Adrenal gland (tissue), 9 donors: ENCODE measurements at regions not wholly inside any gene's neighbourhood (a gene's known extent, or its start where the extent isn't known, plus 50 kb on each side); places are given as distances from the start of the nearest gene placed in this dataset.

Experiments
- DNase-seq, 7 donors: peaks; one replicate each; pipeline ENCODE4 v3.0.0-alpha.2; 2019 to 2020
- H3K27ac ChIP-seq, 5 donors: fragments of 200-600 bp; sonication (generic) in 4 of 5; 1 replicate in 3 of 5; 2 replicates in 2 of 5; pipeline versions ENCODE4 v1.5.1 to v1.8.0; 2016 to 2020; ENCODE audit warnings: mild to moderate bottlenecking in 1 of 5
- H3K27me3 ChIP-seq: fragments of 200-600 bp; 2 replicates; pipeline ENCODE4 v1.8.0; 2021
- H3K36me3 ChIP-seq, 2 donors: fragments of 200-600 bp; replicated peaks in 1 of 2; 1 replicate in 1 of 2; 2 replicates in 1 of 2; pipeline versions ENCODE4 v1.5.1 to v1.8.0; 2018 to 2022
- H3K4me1 ChIP-seq, 2 donors: fragments of 200-600 bp; replicated peaks in 1 of 2; 1 replicate in 1 of 2; 2 replicates in 1 of 2; pipeline versions ENCODE4 v1.5.1 to v1.8.0; 2018 to 2021
- H3K4me3 ChIP-seq, 4 donors: fragments of 200-600 bp; sonication (generic) in 3 of 4; one replicate each; pipeline ENCODE4 v1.5.1; 2016 to 2018
- H3K9me3 ChIP-seq, 3 donors: fragments of 200-600 bp; sonication (generic) in 1 of 3; replicated peaks in 1 of 3; 1 replicate in 2 of 3; 2 replicates in 1 of 3; pipeline versions ENCODE4 v1.5.1 to v1.8.0; 2016 to 2021
- CTCF ChIP-seq, 6 experiments: fragments of 450-650 bp in 4 of 6; fragments of 200-600 bp in 2 of 6; sonication (generic) in 1 of 6; IDR thresholded peaks; 1 replicate in 5 of 6; 2 replicates in 1 of 6; pipeline versions ENCODE4 v1.5.1 to v1.8.0; 2016 to 2021; ENCODE audit warnings: antibody characterized with exemption in 6 of 6, mild to moderate bottlenecking in 2 of 6, moderate library complexity in 1 of 6
- POLR2A ChIP-seq, 2 donors: fragments of 450-650 bp; IDR thresholded peaks; one replicate each; pipeline ENCODE4 v1.6.1; 2017; ENCODE audit warnings: antibody characterized with exemption in 2 of 2, mild to moderate bottlenecking in 2 of 2, moderate library complexity in 1 of 2
- WGBS, 4 donors: extraction: QIAGEN DNeasy Blood & Tissue Kit in 2 of 4; methylation state at CpG; one replicate each; pipeline versions ENCODE4 v1.1.5 to v1.1.7; 2013 to 2017; 5-methylcytosine and 5-hydroxymethylcytosine counted together
- intact Hi-C, 2 donors: fragments of 100-400 bp; cut with DNase I; formaldehyde crosslinking; loops; one replicate each; pipeline versions ENCODE4 v1.14.1 to v1.15.0; 2022 to 2023
- donor health status: healthy with polysubstance abuse.
- donor health status: Bipolar disorder and iron deficiency.
- donor health status: DM: yes; HTN: yes; CAD: no.
- donor health status: DM: no; HTN: no; CAD: no.
- donor health status: DM: no; HTN: no; CAD: no.

DNA sequence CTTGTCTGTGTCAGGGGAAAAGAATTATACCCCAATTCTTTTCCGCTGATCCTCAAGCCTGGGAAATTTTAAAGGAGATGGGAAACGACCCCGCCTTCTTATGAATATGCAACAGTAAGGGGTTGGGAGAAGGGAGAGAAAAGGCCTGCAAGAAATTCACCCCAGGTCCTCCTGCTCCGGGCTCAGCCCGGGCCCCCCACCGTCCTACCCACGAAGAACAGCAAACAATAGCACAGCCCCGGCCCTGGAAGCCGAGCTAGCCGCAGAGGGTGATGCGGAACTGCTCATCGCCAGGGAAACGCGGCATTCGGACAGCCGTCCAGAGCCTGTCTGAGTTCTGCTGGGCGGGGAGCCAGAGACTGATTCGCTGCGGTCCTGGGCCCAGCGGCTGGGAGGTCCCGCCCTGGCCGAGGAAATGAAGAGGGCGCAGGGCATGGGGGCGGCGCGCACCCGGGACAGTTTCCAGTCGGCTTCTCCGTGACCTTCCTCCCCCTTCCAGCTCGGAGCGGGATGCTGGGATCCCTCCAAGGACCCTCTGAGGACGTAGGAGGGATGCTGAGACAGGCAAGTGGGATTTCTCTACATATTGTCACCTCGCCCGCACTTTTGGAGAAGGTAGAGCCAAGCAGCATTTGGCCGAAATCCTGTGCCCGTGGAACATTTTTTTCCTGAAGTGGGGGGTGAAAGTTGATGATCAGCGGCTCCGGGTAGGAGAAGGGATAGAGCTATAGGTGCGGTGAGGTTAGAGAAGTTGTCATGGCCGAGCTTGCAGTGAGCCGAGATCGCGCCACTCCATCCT is 82.3 kb upstream of the C1QTNF9B start:
- 2 to 4% (median 3%) methylated on average over 15 to 43 of the region's 43 CpGs for WGBS, 4 donors
- DNase-seq, result peak; percentile 73 to 87 (median 79)
- no peaks in the 10 kb centered on the region for H3K9me3 ChIP-seq
- peak overlapping the region in 2 of 4 donors; percentile 18 to 65 for H3K4me3 ChIP-seq
- TF ChIP-seq POLR2A (IDR thresholded peaks at IDR 0.05) (no peak), CTCF (IDR thresholded peaks at IDR 0.05) (no peak)
- no peaks in the 10 kb centered on the region for H3K27me3 ChIP-seq
- H3K4me1 ChIP-seq, result peaks cover 7 to 10% of the 10 kb centered on the region in 2 donors
- H3K27ac ChIP-seq, result peak overlapping the region in 2 of 5 donors; percentile 61 to 69
- H3K36me3 ChIP-seq, result no peaks in the 10 kb centered on the region
- intact Hi-C loops, result no loop called here

DNA sequence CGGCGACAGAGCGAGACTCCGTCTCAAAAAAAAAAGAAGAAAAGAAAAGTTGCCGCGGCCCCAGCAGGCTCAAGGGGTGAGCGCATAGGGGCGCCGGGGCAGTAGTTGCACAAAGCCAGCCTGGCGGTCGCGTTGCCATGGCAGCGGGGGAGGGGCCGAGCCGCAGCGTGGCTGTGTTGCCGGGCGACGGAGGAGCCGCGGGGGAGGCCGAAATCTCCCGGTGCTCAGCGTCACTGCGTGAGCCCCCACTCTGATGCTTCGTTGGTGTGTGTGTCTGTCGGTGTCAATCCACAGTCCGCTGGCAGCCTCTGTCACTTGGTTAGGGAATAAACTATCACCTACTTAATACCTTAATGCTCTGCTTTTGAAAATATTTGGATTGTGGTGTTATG is 82.9 kb upstream of the C1QTNF9B start:
- H3K4me1 ChIP-seq, result peaks cover 7 to 10% of the 10 kb centered on the region in 2 donors
- intact Hi-C loops, result no loop called here
- H3K27me3 ChIP-seq, result no peaks in the 10 kb centered on the region
- 1 to 2% (median 2%) methylated on average over 15 to 28 of the region's 28 CpGs for WGBS, 4 donors
- DNase-seq, result peak; percentile 65 to 91 (median 77)
- no peaks in the 10 kb centered on the region for H3K36me3 ChIP-seq
- TF ChIP-seq POLR2A (IDR thresholded peaks at IDR 0.05) (no peak), CTCF (IDR thresholded peaks at IDR 0.05) (no peak)
- peak overlapping the region in 2 of 4 donors; percentile 18 to 65 for H3K4me3 ChIP-seq
- no peaks in the 10 kb centered on the region for H3K9me3 ChIP-seq
- H3K27ac ChIP-seq, result peak overlapping the region in 2 of 5 donors; percentile 61 to 69

DNA sequence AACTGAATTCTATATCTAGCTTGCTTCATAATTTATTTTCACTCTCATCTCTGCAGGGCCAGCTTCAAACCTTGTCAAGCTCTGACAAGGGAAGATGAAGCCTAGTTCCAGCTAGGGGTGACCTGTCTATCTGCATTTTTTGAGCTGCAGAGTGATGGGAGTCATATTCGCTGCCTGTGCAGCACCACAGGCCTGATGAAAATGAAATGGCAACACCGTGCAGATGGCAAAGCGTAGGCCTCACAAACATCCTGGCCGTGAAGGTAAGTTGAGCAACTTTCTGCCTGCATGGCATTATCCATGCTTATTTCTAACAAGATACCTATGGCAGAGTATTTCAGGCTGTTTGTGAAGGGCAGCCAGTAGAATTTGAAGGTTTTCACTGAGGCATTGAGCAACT is 86.4 kb upstream of the C1QTNF9B start:
- Histone ChIP-seq H3K9me3 (no peaks in the 10 kb centered on the region), H3K27ac (no peak overlapping the region), H3K4me3 (no peak overlapping the region), H3K36me3 (no peaks in the 10 kb centered on the region), H3K4me1 (peaks cover 7 to 10% of the 10 kb centered on the region in 2 donors), H3K27me3 (no peaks in the 10 kb centered on the region)
- TF ChIP-seq CTCF (IDR thresholded peaks at IDR 0.05), result no peak
- DNase-seq, result no peak
- 86 to 91% (median 89%) methylated on average over 4 of the region's 4 CpGs for WGBS, 4 donors
- intact Hi-C loops, result loop anchor here in 1 of 2 donors (2.0 kb wide), 1 partner anchor 15 kb away; no protein-coding TSS in a partner anchor

DNA sequence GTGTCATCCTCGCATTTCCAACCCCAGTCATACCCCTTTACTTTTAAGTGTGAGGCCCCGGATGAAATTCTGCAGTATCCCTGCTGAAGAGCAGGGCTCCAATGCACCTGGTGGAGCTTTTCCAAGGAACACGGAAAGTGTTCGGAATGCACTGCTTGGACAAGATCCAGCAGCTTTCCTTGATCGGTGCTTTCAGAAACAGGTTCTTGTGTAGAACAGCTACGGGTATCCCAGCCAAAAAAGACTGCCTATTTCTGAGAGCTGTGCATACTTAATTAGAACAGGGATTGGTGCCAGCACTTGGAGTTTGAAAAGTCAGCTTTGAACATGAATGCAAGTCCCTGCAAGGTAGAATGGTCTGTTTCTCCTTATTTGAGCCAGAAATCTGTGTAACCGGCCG is 87.2 kb upstream of the C1QTNF9B start:
- intact Hi-C loops, result loop anchor here in 1 of 2 donors (2.0 kb wide), 1 partner anchor 16 kb away; no protein-coding TSS in a partner anchor
- 73 to 81% (median 76%) methylated on average over 8 of the region's 8 CpGs for WGBS, 4 donors
- Histone ChIP-seq H3K4me3 (no peak overlapping the region), H3K4me1 (peaks cover 4 to 7% of the 10 kb centered on the region in 2 donors), H3K27me3 (no peaks in the 10 kb centered on the region), H3K9me3 (no peaks in the 10 kb centered on the region), H3K27ac (no peak overlapping the region), H3K36me3 (no peaks in the 10 kb centered on the region)
- DNase-seq, result no peak
- TF ChIP-seq POLR2A (IDR thresholded peaks at IDR 0.05) (no peak), CTCF (IDR thresholded peaks at IDR 0.05) (no peak)
